GM13977 (cell line): ENCODE measurements at regions not wholly inside any gene's neighbourhood (a gene's known extent, or its start where the extent isn't known, plus 50 kb on each side); places are given as distances from the start of the nearest gene placed in this dataset.
A peak's percentile ranks its signal among the peaks of the same experiment; 100 is the strongest.

Experiments
- DNase-seq: peaks from one replicate; pipeline ENCODE4 v3.0.0; 2012; ENCODE audit warnings: low spot score
- CTCF ChIP-seq: IDR thresholded peaks from 2 replicates; pipeline ENCODE4 v1.5.1; 2012; ENCODE audit warnings: mild to moderate bottlenecking, control low read depth; ENCODE audit not compliant: insufficient read depth; ENCODE audit errors: extremely low read depth, missing control alignments
- in situ Hi-C: fragments of 300-500 bp; cut with MboI; formaldehyde crosslinking; loops from one replicate; pipeline ENCODE4 v1.12.0; 2022; ENCODE audit warnings: low sequenced_read_pairs, low pct_unique_long_range_greater_than_20kb, mixed read lengths, inconsistent platforms; ENCODE audit not compliant: unreplicated experiment

- no peak for TF ChIP-seq CTCF
- in situ Hi-C loops: no loop called here
- no peak for DNase-seq
Measured at GRCh38 chr13:99071666-99072065, 93.8 kb upstream of the DOCK9 start.

GRCh38 chr13:99072356-99072755 lies 94.5 kb upstream of the DOCK9 start:
- no peak for DNase-seq
- in situ Hi-C loops: no loop called here
- no peak for TF ChIP-seq CTCF

GRCh38 chr13:99072941-99073340 lies 95.1 kb upstream of the DOCK9 start:
- no peak for TF ChIP-seq CTCF
- in situ Hi-C loops: no loop called here
- DNase-seq: no peak

- DNase-seq: no peak
- in situ Hi-C loops: no loop called here
Measured at GRCh38 chr13:99074693-99075092, 96.8 kb upstream of the DOCK9 start.

GRCh38 chr13:99075268-99076191 lies 97.7 kb upstream of the DOCK9 start:
- TF ChIP-seq CTCF: no peak
- peak; percentile 50 for DNase-seq
- in situ Hi-C loops: no loop called here

More at GRCh38 chr13:99074693-99075092, 96.8 kb upstream of the DOCK9 start:
- no peak for TF ChIP-seq CTCF

GRCh38 chr13:99078017-99078771 lies 100.3 kb upstream of the DOCK9 start:
- no peak for TF ChIP-seq CTCF
- no peak for DNase-seq
- in situ Hi-C loops: no loop called here
